Ishikawa (cell line): ENCODE measurements at regions not wholly inside any gene's neighbourhood (a gene's known extent, or its start where the extent isn't known, plus 50 kb on each side); places are given as distances from the start of the nearest gene placed in this dataset.

Experiments used
- CEBPB ChIP-seq: IDR thresholded peaks from 2 replicates; pipeline ENCODE4 v1.6.1; 2012
- EGR1 ChIP-seq: IDR thresholded peaks from 2 replicates; pipeline ENCODE4 v1.6.1; 2012
- EP300 ChIP-seq: IDR thresholded peaks from 2 replicates; pipeline ENCODE4 v1.6.1; 2012; ENCODE audit warnings: borderline replicate concordance
- NFIC ChIP-seq: IDR thresholded peaks from 2 replicates; pipeline ENCODE4 v1.6.1; 2012
- RAD21 ChIP-seq: IDR thresholded peaks from 2 replicates; pipeline ENCODE4 v1.6.1; 2012; ENCODE audit warnings: low read depth
- TAF1 ChIP-seq: IDR thresholded peaks from 2 replicates; pipeline ENCODE4 v1.6.1; 2012; ENCODE audit warnings: low read depth, mild to moderate bottlenecking
- TCF12 ChIP-seq: IDR thresholded peaks from 2 replicates; pipeline ENCODE4 v1.6.1; 2012; ENCODE audit warnings: low read depth
- TEAD4 ChIP-seq: IDR thresholded peaks from 2 replicates; pipeline ENCODE4 v1.6.1; 2012
- YY1 ChIP-seq: IDR thresholded peaks from 2 replicates; pipeline ENCODE4 v1.6.1; 2012; ENCODE audit warnings: low read depth
- ZBTB7A ChIP-seq: IDR thresholded peaks from 2 replicates; pipeline ENCODE4 v1.6.1; 2012; ENCODE audit warnings: low read depth
- TF ChIP-seq, protein P1 (sequence below): IDR thresholded peaks from 2 replicates; pipeline ENCODE4 v1.6.1; 2012; ENCODE audit warnings: low read depth, mild to moderate bottlenecking
- TF ChIP-seq, protein P2 (sequence below): IDR thresholded peaks from 2 replicates; pipeline ENCODE4 v1.6.1; 2012
- TF ChIP-seq, protein P3 (sequence below): IDR thresholded peaks from 2 replicates; pipeline ENCODE4 v1.6.1; 2012

DNA sequence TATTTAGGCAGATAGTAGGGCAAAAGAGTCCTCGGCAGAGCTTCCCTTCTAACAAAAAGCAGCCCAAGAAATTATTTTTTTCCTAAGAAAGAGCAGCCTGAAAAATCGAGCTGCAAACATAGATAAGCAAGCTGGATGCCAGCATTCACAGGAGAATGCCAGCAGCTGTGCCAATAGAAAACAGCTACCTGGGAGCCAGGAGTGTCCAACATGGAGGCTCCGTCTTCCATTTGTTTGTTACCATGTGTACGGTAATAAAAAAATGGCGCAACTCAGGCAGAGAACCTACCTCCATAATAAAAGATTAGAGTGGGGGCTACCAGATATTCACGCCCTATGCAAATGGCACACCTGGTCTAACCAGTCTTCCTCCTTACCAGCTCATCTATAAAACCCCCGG is 77.6 kb upstream of the IPO5 start:
- no peak for TF ChIP-seq ZBTB7A
- TF ChIP-seq, protein P1, sequence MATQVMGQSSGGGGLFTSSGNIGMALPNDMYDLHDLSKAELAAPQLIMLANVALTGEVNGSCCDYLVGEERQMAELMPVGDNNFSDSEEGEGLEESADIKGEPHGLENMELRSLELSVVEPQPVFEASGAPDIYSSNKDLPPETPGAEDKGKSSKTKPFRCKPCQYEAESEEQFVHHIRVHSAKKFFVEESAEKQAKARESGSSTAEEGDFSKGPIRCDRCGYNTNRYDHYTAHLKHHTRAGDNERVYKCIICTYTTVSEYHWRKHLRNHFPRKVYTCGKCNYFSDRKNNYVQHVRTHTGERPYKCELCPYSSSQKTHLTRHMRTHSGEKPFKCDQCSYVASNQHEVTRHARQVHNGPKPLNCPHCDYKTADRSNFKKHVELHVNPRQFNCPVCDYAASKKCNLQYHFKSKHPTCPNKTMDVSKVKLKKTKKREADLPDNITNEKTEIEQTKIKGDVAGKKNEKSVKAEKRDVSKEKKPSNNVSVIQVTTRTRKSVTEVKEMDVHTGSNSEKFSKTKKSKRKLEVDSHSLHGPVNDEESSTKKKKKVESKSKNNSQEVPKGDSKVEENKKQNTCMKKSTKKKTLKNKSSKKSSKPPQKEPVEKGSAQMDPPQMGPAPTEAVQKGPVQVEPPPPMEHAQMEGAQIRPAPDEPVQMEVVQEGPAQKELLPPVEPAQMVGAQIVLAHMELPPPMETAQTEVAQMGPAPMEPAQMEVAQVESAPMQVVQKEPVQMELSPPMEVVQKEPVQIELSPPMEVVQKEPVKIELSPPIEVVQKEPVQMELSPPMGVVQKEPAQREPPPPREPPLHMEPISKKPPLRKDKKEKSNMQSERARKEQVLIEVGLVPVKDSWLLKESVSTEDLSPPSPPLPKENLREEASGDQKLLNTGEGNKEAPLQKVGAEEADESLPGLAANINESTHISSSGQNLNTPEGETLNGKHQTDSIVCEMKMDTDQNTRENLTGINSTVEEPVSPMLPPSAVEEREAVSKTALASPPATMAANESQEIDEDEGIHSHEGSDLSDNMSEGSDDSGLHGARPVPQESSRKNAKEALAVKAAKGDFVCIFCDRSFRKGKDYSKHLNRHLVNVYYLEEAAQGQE: no peak
- no peak for TF ChIP-seq CEBPB
- TF ChIP-seq, protein P2, sequence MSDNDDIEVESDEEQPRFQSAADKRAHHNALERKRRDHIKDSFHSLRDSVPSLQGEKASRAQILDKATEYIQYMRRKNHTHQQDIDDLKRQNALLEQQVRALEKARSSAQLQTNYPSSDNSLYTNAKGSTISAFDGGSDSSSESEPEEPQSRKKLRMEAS: no peak
- no peak for TF ChIP-seq RAD21
- no peak for TF ChIP-seq EP300
- TF ChIP-seq TEAD4: no peak
- TF ChIP-seq NFIC: no peak
- TF ChIP-seq YY1: no peak
- no peak for TF ChIP-seq TAF1
- TF ChIP-seq TCF12: no peak
- TF ChIP-seq EGR1: no peak
- TF ChIP-seq, protein P3, sequence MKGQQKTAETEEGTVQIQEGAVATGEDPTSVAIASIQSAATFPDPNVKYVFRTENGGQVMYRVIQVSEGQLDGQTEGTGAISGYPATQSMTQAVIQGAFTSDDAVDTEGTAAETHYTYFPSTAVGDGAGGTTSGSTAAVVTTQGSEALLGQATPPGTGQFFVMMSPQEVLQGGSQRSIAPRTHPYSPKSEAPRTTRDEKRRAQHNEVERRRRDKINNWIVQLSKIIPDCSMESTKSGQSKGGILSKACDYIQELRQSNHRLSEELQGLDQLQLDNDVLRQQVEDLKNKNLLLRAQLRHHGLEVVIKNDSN: no peak
